ENCODE measurements at regions not wholly inside any gene's neighbourhood (a gene's known extent, or its start where the extent isn't known, plus 50 kb on each side); places are given as distances from the start of the nearest gene placed in this dataset.

GRCh38 chr9:81122749-81123148 lies 566.6 kb downstream of the TLE1 start:
- TF ChIP-seq CTCF (IDR thresholded peaks at IDR 0.05) = no peak
- TF ChIP-seq POLR2A (IDR thresholded peaks at IDR 0.05) = no peak

Measured in adrenal gland (tissue), 5 donors.